HL-60 (cell line): ENCODE measurements at regions not wholly inside any gene's neighbourhood (a gene's known extent, or its start where the extent isn't known, plus 50 kb on each side); places are given as distances from the start of the nearest gene placed in this dataset.

Experiments
- DNase-seq, 2 experiments: peaks; one replicate each; pipeline ENCODE4 v3.0.0-alpha.2; 2010 to 2020; ENCODE audit warnings: low read depth in 1 of 2, low spot score in 1 of 2
- H3K27ac ChIP-seq: fragments of 250-450 bp; sonication (Bioruptor Pico); replicated peaks from 2 replicates; pipeline ENCODE4 v1.5.1; 2020; ENCODE audit warnings: mild to moderate bottlenecking, moderate library complexity
- H3K27me3 ChIP-seq: fragments of 250-450 bp; sonication (Bioruptor Pico); 2 replicates; pipeline ENCODE4 v1.5.1; 2021; ENCODE audit warnings: mild to moderate bottlenecking, moderate library complexity; ENCODE audit not compliant: insufficient read depth, poor library complexity, severe bottlenecking
- H3K4me3 ChIP-seq: replicated peaks from 2 replicates; pipeline ENCODE4 v1.5.1; 2011; ENCODE audit warnings: mild to moderate bottlenecking, control low read depth, low read length; ENCODE audit not compliant: insufficient read depth
- CTCF ChIP-seq: IDR thresholded peaks from one replicate; pipeline ENCODE4 v1.5.1; 2011; ENCODE audit warnings: low read length, control low read depth, inconsistent platforms; ENCODE audit not compliant: insufficient read depth
- GABPA ChIP-seq: IDR thresholded peaks from 2 replicates; pipeline ENCODE4 v1.6.1; 2012; ENCODE audit warnings: low read depth
- POLR2AphosphoS5 ChIP-seq: IDR thresholded peaks from 2 replicates; pipeline ENCODE4 v1.6.1; 2012; ENCODE audit warnings: low read depth
- REST ChIP-seq: IDR thresholded peaks from 2 replicates; pipeline ENCODE4 v1.6.1; 2012; ENCODE audit warnings: low read depth; ENCODE audit not compliant: insufficient replicate concordance
- SPI1 ChIP-seq: IDR thresholded peaks from 2 replicates; pipeline ENCODE4 v1.6.1; 2012; ENCODE audit warnings: low read depth, mild to moderate bottlenecking, borderline replicate concordance

GRCh38 chr21:25103500-25104207 is 503.6 kb downstream of the MRPL39 start:
- no peak for DNase-seq
- Histone ChIP-seq H3K4me3 (no peak overlapping the region), H3K27me3 (no peaks in the 10 kb centered on the region), H3K27ac (no peak overlapping the region)
- no peak for TF ChIP-seq POLR2AphosphoS5
- no peak for TF ChIP-seq REST
- TF ChIP-seq SPI1, result no peak
- no peak for TF ChIP-seq GABPA
- no peak for TF ChIP-seq CTCF

- Histone ChIP-seq H3K4me3 (no peak overlapping the region), H3K27ac (no peak overlapping the region), H3K27me3 (no peaks in the 10 kb centered on the region)
- no peak for TF ChIP-seq CTCF
- TF ChIP-seq GABPA, result no peak
- TF ChIP-seq REST, result no peak
- no peak for TF ChIP-seq SPI1
- no peak for TF ChIP-seq POLR2AphosphoS5
- no peak for DNase-seq
Observed at GRCh38 chr21:25097648-25098047, 509.6 kb downstream of the MRPL39 start.

- Histone ChIP-seq H3K27ac (no peak overlapping the region), H3K27me3 (no peaks in the 10 kb centered on the region), H3K4me3 (no peak overlapping the region)
- TF ChIP-seq SPI1, result no peak
- TF ChIP-seq GABPA, result no peak
- no peak for TF ChIP-seq CTCF
- no peak for TF ChIP-seq POLR2AphosphoS5
- TF ChIP-seq REST, result no peak
- DNase-seq, result no peak
Observed at GRCh38 chr21:25094695-25095094, 512.6 kb downstream of the MRPL39 start.
